ENCODE measurements at regions not wholly inside any gene's neighbourhood (a gene's known extent, or its start where the extent isn't known, plus 50 kb on each side); places are given as distances from the start of the nearest gene placed in this dataset.
"Not testable (repeated sequence)": the region's sequence is repeated elsewhere in the genome, so short reads cannot be mapped to it uniquely, and the experiment has no call there.

DNA sequence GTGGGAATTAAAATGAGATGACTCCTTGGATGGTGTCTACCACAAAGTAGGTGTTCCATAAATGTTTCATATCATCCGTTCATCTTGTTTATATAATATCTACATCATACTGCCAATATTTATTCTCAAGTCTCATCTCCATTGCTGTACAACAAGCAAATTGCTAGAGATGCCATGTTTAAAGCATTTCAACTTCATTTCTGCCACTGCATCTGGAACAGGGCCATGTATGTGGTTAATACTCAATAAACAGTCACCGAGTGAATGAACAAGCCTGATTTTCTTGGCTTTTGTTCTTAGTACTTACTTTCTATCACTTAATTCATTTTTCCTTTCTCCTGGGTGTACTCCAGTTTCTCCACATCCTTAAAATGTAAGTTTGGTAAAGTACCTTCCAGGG, 107.6 kb downstream of the KCNJ2 start:
- CTCF ChIA-PET = no interaction called here
- POLR2A ChIA-PET = no interaction called here

GRCh38 chr17:70278844-70279462, 109.6 kb downstream of the KCNJ2 start:
- CTCF ChIA-PET = no interaction called here

DNA sequence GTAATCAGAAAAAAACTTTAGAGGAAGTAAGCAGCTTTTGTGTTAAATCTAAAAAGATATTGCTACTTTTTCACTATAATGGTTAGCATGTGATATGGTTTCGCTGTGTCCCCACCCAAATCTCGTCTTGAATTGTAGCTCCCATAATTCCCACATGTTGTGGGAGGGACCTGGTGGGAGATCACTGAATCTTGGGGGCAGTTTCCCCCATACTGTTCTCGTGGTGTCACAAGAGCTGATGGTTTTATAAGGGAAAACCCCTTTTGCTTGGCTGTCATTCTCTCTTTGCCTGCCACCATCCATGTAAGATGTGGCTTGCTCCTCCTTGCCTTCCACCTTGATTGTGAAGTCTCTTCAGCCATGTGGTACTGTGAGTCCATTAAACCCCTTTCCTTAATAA, 117.1 kb downstream of the KCNJ2 start:
- CTCF ChIA-PET = no interaction called here
- POLR2A ChIA-PET = no interaction called here

More at GRCh38 chr17:70278844-70279462, 109.6 kb downstream of the KCNJ2 start:
- POLR2A ChIA-PET = no interaction called here

DNA sequence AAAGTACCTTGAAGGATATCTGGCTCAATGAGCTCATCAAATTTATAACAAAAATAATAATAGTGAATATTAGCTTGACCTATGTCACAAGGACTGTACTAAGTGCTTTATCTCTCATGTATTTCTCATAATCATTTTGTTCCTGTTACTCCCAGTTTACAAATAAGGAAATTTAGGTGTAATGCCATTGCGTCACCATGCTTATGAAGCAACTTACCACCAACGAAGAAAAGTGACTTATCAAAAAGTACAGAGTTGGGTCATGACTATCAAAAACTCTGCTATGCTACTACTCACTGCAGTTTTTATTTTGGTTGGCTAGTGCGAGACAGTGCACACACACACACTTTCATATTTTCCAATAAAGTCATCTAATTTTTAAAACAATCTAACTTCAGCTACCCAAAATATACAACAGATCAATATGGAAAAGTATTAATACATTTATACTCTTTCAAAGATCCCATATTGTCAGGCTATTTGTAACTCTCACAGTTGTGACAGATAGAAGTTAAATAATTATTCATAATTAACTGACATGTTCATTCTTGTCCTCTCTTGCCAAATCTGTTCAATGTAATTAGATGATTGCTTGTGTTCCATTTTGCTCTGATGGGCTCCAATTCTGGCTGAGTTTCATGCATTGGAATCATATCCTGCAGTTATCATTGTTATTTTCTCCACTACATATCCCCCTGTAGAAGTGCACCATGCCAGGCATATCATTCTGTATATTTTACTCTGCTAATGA, 119.4 kb downstream of the KCNJ2 start:
- CTCF ChIA-PET = no interaction called here
- POLR2A ChIA-PET = no interaction called here

- POLR2A ChIA-PET = no interaction called here
- CTCF ChIA-PET = no interaction called here
Observed at GRCh38 chr17:70290770-70291169, 121.4 kb downstream of the KCNJ2 start.

DNA sequence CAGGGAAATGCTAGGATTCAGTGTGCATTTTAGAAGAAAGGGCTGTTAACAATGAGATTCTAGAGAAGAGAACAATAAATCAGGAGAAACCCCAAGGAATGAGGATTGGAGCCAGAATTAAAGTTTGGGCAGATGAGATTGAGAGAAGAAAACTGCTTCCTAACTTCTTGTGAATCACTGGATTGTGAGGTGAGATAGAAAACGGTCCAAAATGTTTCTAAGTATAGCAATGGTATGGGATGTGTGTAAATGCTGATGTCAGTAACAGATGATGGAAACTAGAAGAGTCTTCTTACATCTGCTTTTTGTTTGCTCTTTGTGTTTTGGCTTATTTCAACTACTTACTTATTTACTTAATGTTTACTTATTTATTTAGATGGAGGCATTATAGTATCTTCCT, 123.0 kb downstream of the KCNJ2 start:
- CTCF ChIA-PET = no interaction called here
- POLR2A ChIA-PET = interaction anchor here (0.6 kb wide), 1 partner anchor 654 kb away, joined by 4 read pairs; no protein-coding TSS in a partner anchor

DNA sequence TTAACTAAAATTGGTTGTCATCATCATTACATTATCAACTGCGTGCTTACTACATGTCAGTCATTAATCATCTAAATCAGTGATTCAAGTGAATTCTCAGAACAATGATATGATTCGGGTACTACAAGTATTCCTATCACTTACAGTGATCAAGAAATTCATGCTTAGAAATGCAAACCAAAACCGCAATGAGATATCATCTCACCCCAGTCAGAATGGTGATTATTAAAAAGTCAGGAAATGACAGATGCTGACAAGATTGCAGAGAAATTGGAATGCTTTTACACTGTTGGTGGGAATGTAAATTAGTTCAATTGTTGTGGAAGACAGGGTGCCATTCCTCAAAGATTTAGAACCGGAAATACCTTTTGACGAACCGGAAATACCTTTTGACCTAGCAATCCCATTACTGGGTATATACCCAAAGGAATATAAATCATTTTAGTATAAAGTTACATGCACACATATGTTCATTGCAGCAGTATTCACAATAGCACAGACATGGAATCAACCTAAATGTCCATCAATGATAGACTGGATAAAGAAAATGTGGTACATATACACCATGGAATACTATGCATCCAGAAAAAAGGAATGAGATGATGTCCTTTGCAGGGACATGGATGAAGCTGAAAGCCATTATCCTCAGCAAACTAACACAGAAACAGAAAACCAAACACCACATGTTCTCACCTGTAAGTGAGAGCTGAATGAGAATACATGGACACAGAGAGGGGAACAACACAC, 124.4 kb downstream of the KCNJ2 start:
- POLR2A ChIA-PET, CTCF ChIA-PET: not testable (repeated sequence)

GRCh38 chr17:70295329-70295728, 126.0 kb downstream of the KCNJ2 start:
- CTCF ChIA-PET = no interaction called here
- POLR2A ChIA-PET = no interaction called here

GRCh38 chr17:70295731-70296130, 126.4 kb downstream of the KCNJ2 start:
- CTCF ChIA-PET = no interaction called here

GRCh38 chr17:70296456-70296855, 127.1 kb downstream of the KCNJ2 start:
- POLR2A ChIA-PET = no interaction called here
- CTCF ChIA-PET = no interaction called here

More at GRCh38 chr17:70295731-70296130, 126.4 kb downstream of the KCNJ2 start:
- POLR2A ChIA-PET = no interaction called here

GRCh38 chr17:70297397-70297796, 128.1 kb downstream of the KCNJ2 start:
- CTCF ChIA-PET = no interaction called here
- POLR2A ChIA-PET = no interaction called here

GRCh38 chr17:70298929-70299531, 129.7 kb downstream of the KCNJ2 start:
- CTCF ChIA-PET = no interaction called here
- POLR2A ChIA-PET = no interaction called here

DNA sequence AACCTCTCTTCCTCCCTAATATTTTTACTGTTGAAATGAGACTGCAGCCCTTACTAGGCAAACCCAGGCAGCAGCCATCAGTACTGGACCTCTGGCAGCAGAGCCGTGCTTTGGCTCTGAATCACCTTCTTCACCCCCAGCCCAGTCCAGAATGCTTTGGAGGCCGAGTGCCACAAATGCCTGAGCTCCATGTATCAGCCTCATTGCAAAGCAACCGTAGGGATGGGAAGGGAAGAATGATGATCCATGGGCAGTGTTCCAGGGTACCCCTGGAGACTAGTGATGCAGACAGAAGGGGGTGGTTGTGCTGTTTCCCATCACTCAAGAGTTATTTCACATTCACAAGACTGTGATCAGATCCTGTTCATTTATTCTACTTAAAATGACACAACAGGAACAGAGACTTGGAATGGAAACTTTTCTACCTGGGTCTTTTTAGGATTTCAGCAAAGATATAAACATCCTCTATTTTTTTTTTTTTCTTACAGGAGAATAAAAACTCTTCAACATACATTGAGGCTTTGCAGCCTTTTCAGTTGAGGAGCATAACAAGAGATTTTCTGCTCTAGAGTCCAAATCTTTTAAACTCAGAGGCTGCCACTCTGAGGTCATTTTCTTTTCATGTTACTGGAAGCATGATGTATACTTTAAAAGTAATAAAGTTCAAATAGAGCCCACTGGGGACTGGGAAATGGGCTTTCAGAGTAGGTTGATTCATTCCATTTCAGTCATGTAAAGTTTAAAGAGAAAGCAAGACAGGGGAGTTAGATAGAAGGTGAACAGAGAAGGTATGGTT, 138.3 kb downstream of the KCNJ2 start:
- CTCF ChIA-PET = no interaction called here
- POLR2A ChIA-PET = no interaction called here

- CTCF ChIA-PET = no interaction called here
Observed at GRCh38 chr17:70308618-70309017, 139.3 kb downstream of the KCNJ2 start.

GRCh38 chr17:70310221-70310672, 140.9 kb downstream of the KCNJ2 start:
- ChIA-PET CTCF (no interaction called here), POLR2A (no interaction called here)

More at GRCh38 chr17:70308618-70309017, 139.3 kb downstream of the KCNJ2 start:
- POLR2A ChIA-PET = no interaction called here

DNA sequence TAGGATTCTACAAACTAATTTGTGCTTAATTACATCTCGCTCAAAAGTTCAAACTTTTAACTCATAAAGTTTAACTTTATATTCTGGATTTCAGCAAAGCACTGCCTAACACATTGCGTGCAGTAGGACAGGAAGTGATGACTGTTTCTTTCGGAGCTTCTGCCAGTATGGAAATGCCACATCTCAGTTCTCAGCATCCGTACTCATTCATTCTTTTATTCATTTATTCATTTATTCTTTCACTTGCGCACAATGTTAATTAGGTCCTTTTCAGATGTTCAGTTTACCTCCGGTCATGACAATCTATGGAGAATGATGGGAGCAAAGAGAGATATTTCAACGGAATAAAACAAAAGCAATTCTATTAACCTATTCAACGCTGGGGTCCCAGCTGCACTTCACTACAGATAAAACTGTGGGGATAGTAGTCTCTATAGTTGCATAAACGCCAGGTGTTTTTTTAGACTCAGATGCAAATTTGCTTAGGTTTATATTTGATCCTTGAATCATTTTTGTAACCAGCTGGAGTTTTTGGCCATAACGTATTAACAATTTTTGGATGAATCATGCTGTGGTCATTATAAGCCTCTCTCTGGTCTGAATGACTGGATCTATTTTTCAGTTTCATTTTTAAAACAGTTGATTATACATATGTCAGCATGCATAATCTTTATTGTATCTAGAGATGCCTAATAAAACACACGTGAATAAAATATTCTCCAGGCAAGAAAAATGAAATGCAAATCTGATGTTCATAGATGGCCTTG, 143.9 kb downstream of the KCNJ2 start:
- ChIA-PET POLR2A (no interaction called here), CTCF (no interaction called here)

DNA sequence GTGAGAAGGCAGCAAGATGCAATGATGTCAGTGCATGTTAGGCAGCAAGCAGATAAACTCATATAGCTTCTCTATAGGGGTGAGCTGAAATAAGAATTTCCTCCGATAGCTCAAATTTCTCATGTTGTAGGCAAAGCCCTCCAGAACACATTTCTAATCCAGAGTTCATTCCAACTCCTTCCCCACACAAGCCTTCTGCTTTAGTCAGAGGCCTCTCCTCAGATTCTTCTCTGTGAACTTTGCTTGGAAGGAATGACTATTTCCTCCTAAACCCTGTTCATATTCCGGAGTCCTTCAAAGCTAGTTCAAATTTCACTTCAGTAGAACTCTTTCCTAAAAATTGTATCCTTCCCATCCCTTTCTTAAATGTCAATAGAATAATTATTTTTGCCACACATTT, 144.8 kb downstream of the KCNJ2 start:
- ChIA-PET POLR2A (no interaction called here), CTCF (no interaction called here)

- CTCF ChIA-PET = no interaction called here
- POLR2A ChIA-PET = no interaction called here
Observed at GRCh38 chr17:70314506-70314905, 145.2 kb downstream of the KCNJ2 start.

GRCh38 chr17:70317421-70317820, 148.1 kb downstream of the KCNJ2 start:
- CTCF ChIA-PET = no interaction called here
- POLR2A ChIA-PET = no interaction called here

Data from activated CD8-positive, alpha-beta memory T cell treated with anti-CD3 and anti-CD28 coated beads for 36 hours (primary cell).